ENCODE measurements at regions not wholly inside any gene's neighbourhood (a gene's known extent, or its start where the extent isn't known, plus 50 kb on each side); places are given as distances from the start of the nearest gene placed in this dataset.

- TF ChIP-seq CTCF (IDR thresholded peaks at IDR 0.05): no peak
- no peak for TF ChIP-seq POLR2A (IDR thresholded peaks at IDR 0.05)
These were observed 356.4 kb downstream of the PTPRU start for GRCh38 chr1:29592731-29593130.

All from upper lobe of left lung (tissue), 4 donors.